ENCODE measurements at regions not wholly inside any gene's neighbourhood (a gene's known extent, or its start where the extent isn't known, plus 50 kb on each side); places are given as distances from the start of the nearest gene placed in this dataset.

GRCh38 chr2:190799999-190800398 is 80.6 kb upstream of the GLS start:
- in situ Hi-C loops (cut with MboI; ENCODE audit: low pct_unique_long_range_greater_than_20kb, low sequenced_read_pairs, unreplicated experiment), result loop anchor here (5.0 to 10.0 kb wide), 2 partner anchors 413 to 705 kb away; no protein-coding TSS in a partner anchor
- TF ChIP-seq CTCF (IDR thresholded peaks at IDR 0.05; ENCODE audit: extremely low read depth, insufficient read depth, missing control alignments), result no peak
- no peak for DNase-seq (ENCODE audit: low spot score)

- DNase-seq (ENCODE audit: low spot score), result no peak
- in situ Hi-C loops (cut with MboI; ENCODE audit: low pct_unique_long_range_greater_than_20kb, low sequenced_read_pairs, unreplicated experiment), result loop anchor here (5.0 to 10.0 kb wide), 2 partner anchors 413 to 706 kb away; no protein-coding TSS in a partner anchor
- TF ChIP-seq CTCF (IDR thresholded peaks at IDR 0.05; ENCODE audit: extremely low read depth, insufficient read depth, missing control alignments), result no peak
These were observed 80.1 kb upstream of the GLS start for GRCh38 chr2:190800528-190800927.

GRCh38 chr2:190802129-190802528 is 78.5 kb upstream of the GLS start:
- in situ Hi-C loops (cut with MboI; ENCODE audit: low pct_unique_long_range_greater_than_20kb, low sequenced_read_pairs, unreplicated experiment), result loop anchor here (5.0 to 10.0 kb wide), 2 partner anchors 415 to 707 kb away; no protein-coding TSS in a partner anchor
- DNase-seq (ENCODE audit: low spot score), result no peak
- no peak for TF ChIP-seq CTCF (IDR thresholded peaks at IDR 0.05; ENCODE audit: extremely low read depth, insufficient read depth, missing control alignments)

- DNase-seq (ENCODE audit: low spot score), result no peak
- no peak for TF ChIP-seq CTCF (IDR thresholded peaks at IDR 0.05; ENCODE audit: extremely low read depth, insufficient read depth, missing control alignments)
- in situ Hi-C loops (cut with MboI; ENCODE audit: low pct_unique_long_range_greater_than_20kb, low sequenced_read_pairs, unreplicated experiment), result loop anchor here (5.0 to 10.0 kb wide), 2 partner anchors 415 to 708 kb away; no protein-coding TSS in a partner anchor
These were observed 77.9 kb upstream of the GLS start for GRCh38 chr2:190802626-190803209.

GRCh38 chr2:190804182-190804795 is 76.3 kb upstream of the GLS start:
- peak; percentile 40 for TF ChIP-seq CTCF (IDR thresholded peaks at IDR 0.05; ENCODE audit: extremely low read depth, insufficient read depth, missing control alignments)
- no peak for DNase-seq (ENCODE audit: low spot score)
- in situ Hi-C loops (cut with MboI; ENCODE audit: low pct_unique_long_range_greater_than_20kb, low sequenced_read_pairs, unreplicated experiment), result loop anchor here (5.0 to 10.0 kb wide), 2 partner anchors 417 to 709 kb away; no protein-coding TSS in a partner anchor

- in situ Hi-C loops (cut with MboI; ENCODE audit: low pct_unique_long_range_greater_than_20kb, low sequenced_read_pairs, unreplicated experiment), result loop anchor here (10.0 kb wide), 1 partner anchor 710 kb away; no protein-coding TSS in a partner anchor
- no peak for TF ChIP-seq CTCF (IDR thresholded peaks at IDR 0.05; ENCODE audit: extremely low read depth, insufficient read depth, missing control alignments)
- no peak for DNase-seq (ENCODE audit: low spot score)
These were observed 75.5 kb upstream of the GLS start for GRCh38 chr2:190805126-190805525.
